Upper lobe of left lung (tissue), 6 donors: ENCODE measurements at regions not wholly inside any gene's neighbourhood (a gene's known extent, or its start where the extent isn't known, plus 50 kb on each side); places are given as distances from the start of the nearest gene placed in this dataset.

Experiments used
- ATAC-seq, 2 donors: fragments of 200-7000 bp; cut with Tn5 transposase; one replicate each; pipeline ENCODE4 v1.9.1; 2022; ENCODE audit warnings: mild to moderate bottlenecking in 2 of 2, moderate library complexity in 2 of 2; ENCODE audit not compliant: low FRiP score in 2 of 2
- DNase-seq, 2 donors: peaks; one replicate each; pipeline ENCODE4 v3.0.0-alpha.2; 2019 to 2020
- H3K27ac ChIP-seq, 4 donors: fragments of 200-600 bp; sonication (generic); one replicate each; pipeline ENCODE4 v1.5.1; 2016 to 2019
- H3K27me3 ChIP-seq, 4 donors: fragments of 200-600 bp; sonication (generic); one replicate each; pipeline ENCODE4 v1.5.1; 2017 to 2019
- H3K36me3 ChIP-seq, 4 donors: fragments of 200-600 bp; sonication (generic); one replicate each; pipeline ENCODE4 v1.5.1; 2016 to 2019
- H3K4me1 ChIP-seq, 4 donors: fragments of 200-600 bp; sonication (generic); one replicate each; pipeline ENCODE4 v1.5.1; 2018 to 2019
- H3K4me3 ChIP-seq, 4 donors: fragments of 200-600 bp; sonication (generic); one replicate each; pipeline ENCODE4 v1.5.1; 2017 to 2019; ENCODE audit warnings: mild to moderate bottlenecking in 2 of 4, moderate library complexity in 1 of 4
- H3K9me3 ChIP-seq, 4 donors: fragments of 200-600 bp; sonication (generic); one replicate each; pipeline ENCODE4 v1.5.1; 2018 to 2019
- CTCF ChIP-seq, 6 experiments: fragments of 450-650 bp in 4 of 6; fragments of 200-600 bp in 2 of 6; sonication (generic) in 2 of 6; IDR thresholded peaks; one replicate each; pipeline ENCODE4 v1.5.1; 2016 to 2019; ENCODE audit warnings: antibody characterized with exemption in 6 of 6
- EP300 ChIP-seq, 4 donors: sonication (generic); formaldehyde crosslinking; IDR thresholded peaks; one replicate each; pipeline ENCODE4 v1.5.1; 2017; ENCODE audit warnings: antibody characterized with exemption in 4 of 4, control low read depth in 2 of 4
- POLR2A ChIP-seq, 4 donors: fragments of 450-650 bp; IDR thresholded peaks; one replicate each; pipeline ENCODE4 v1.5.1; 2016 to 2017; ENCODE audit warnings: antibody characterized with exemption in 4 of 4, mild to moderate bottlenecking in 2 of 4
- POLR2AphosphoS5 ChIP-seq, 2 donors: sonication (generic); formaldehyde crosslinking; IDR thresholded peaks; one replicate each; pipeline ENCODE4 v1.5.1; 2017; ENCODE audit warnings: antibody characterized with exemption in 2 of 2
- WGBS, 2 donors: methylation state at CpG; one replicate each; pipeline ENCODE4 v1.1.5; 2017 to 2018; 5-methylcytosine and 5-hydroxymethylcytosine counted together
- donor health status: DM: no; HTN: no; CAD: no; lungs with moderate emphysema.
- donor health status: DM: no; HTN: yes; CAD: no; lungs with severe emphysema.

- ATAC-seq, result no peak
- DNase-seq, result no peak
- no peaks in the 10 kb centered on the region for H3K27me3 ChIP-seq
- no peak overlapping the region for H3K27ac ChIP-seq
- no peak for TF ChIP-seq POLR2A (IDR thresholded peaks at IDR 0.05)
- TF ChIP-seq CTCF (IDR thresholded peaks at IDR 0.05), result no peak
- no peak for TF ChIP-seq EP300 (IDR thresholded peaks at IDR 0.05)
- no peak for TF ChIP-seq POLR2AphosphoS5 (IDR thresholded peaks at IDR 0.05)
- no peaks in the 10 kb centered on the region for H3K9me3 ChIP-seq
- 82 to 83% methylated on average over 4 of the region's 4 CpGs for WGBS, 2 donors
- H3K4me3 ChIP-seq, result no peak overlapping the region
- no peaks in the 10 kb centered on the region for H3K36me3 ChIP-seq
- no peaks in the 10 kb centered on the region for H3K4me1 ChIP-seq
These were observed 408.8 kb upstream of the SEMA3C start for GRCh38 chr7:81327468-81328266.

- ATAC-seq (no peak), DNase-seq (no peak)
- no peaks in the 10 kb centered on the region for H3K4me1 ChIP-seq
- no peaks in the 10 kb centered on the region for H3K36me3 ChIP-seq
- H3K9me3 ChIP-seq, result no peaks in the 10 kb centered on the region
- no peaks in the 10 kb centered on the region for H3K27me3 ChIP-seq
- H3K4me3 ChIP-seq, result no peak overlapping the region
- H3K27ac ChIP-seq, result no peak overlapping the region
- 67 to 70% methylated on average over 1 of the region's 1 CpG for WGBS, 2 donors
- no peak for TF ChIP-seq EP300 (IDR thresholded peaks at IDR 0.05)
These were observed 403.1 kb upstream of the SEMA3C start for GRCh38 chr7:81321949-81322348.

GRCh38 chr7:81317741-81318140, 398.9 kb upstream of the SEMA3C start:
- TF ChIP-seq CTCF (IDR thresholded peaks at IDR 0.05), result no peak
- TF ChIP-seq POLR2A (IDR thresholded peaks at IDR 0.05), result no peak
- TF ChIP-seq POLR2AphosphoS5 (IDR thresholded peaks at IDR 0.05), result no peak
- TF ChIP-seq EP300 (IDR thresholded peaks at IDR 0.05), result no peak
- no peak overlapping the region for H3K27ac ChIP-seq
- DNase-seq (no peak), ATAC-seq (no peak)
- H3K27me3 ChIP-seq, result no peaks in the 10 kb centered on the region
- H3K4me3 ChIP-seq, result no peak overlapping the region
- H3K36me3 ChIP-seq, result no peaks in the 10 kb centered on the region
- no peaks in the 10 kb centered on the region for H3K9me3 ChIP-seq
- no peaks in the 10 kb centered on the region for H3K4me1 ChIP-seq
- 83 to 87% methylated on average over 3 of the region's 3 CpGs for WGBS, 2 donors

GRCh38 chr7:81308643-81309322, 389.9 kb upstream of the SEMA3C start:
- ATAC-seq (no peak), DNase-seq (no peak)
- TF ChIP-seq POLR2AphosphoS5 (IDR thresholded peaks at IDR 0.05), result no peak
- no peak for TF ChIP-seq EP300 (IDR thresholded peaks at IDR 0.05)
- no peak for TF ChIP-seq CTCF (IDR thresholded peaks at IDR 0.05)
- no peaks in the 10 kb centered on the region for H3K4me1 ChIP-seq
- H3K36me3 ChIP-seq, result no peaks in the 10 kb centered on the region
- no peak overlapping the region for H3K27ac ChIP-seq
- H3K27me3 ChIP-seq, result no peaks in the 10 kb centered on the region
- WGBS, 2 donors, result 44 to 48% methylated on average over 2 of the region's 2 CpGs
- no peak overlapping the region for H3K4me3 ChIP-seq
- H3K9me3 ChIP-seq, result no peaks in the 10 kb centered on the region

- Histone ChIP-seq H3K9me3 (no peaks in the 10 kb centered on the region), H3K4me3 (no peak overlapping the region), H3K27me3 (no peaks in the 10 kb centered on the region), H3K4me1 (no peaks in the 10 kb centered on the region), H3K27ac (no peak overlapping the region), H3K36me3 (no peaks in the 10 kb centered on the region)
- ATAC-seq (no peak), DNase-seq (no peak)
- TF ChIP-seq CTCF (IDR thresholded peaks at IDR 0.05), result no peak
- no peak for TF ChIP-seq EP300 (IDR thresholded peaks at IDR 0.05)
- no peak for TF ChIP-seq POLR2A (IDR thresholded peaks at IDR 0.05)
- TF ChIP-seq POLR2AphosphoS5 (IDR thresholded peaks at IDR 0.05), result no peak
- 75 to 81% methylated on average over 2 of the region's 2 CpGs for WGBS, 2 donors
These were observed 383.0 kb upstream of the SEMA3C start for GRCh38 chr7:81301815-81302214.
